ENCODE measurements at regions not wholly inside any gene's neighbourhood (a gene's known extent, or its start where the extent isn't known, plus 50 kb on each side); places are given as distances from the start of the nearest gene placed in this dataset.

DNA sequence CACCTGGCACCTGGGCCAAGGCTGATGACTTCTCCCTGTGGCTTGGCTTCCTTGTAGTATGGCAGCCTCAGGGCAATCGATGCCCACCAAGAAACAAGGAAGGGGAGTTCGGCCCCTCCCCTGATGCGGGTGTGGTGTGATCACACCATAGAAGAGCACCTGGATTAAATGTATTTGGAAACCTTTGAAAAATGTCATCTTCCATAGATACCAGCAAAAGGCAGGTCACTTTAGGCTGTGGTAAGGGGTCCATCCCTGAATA lies 198.2 kb downstream of the CYP26B1 start:
- Histone ChIP-seq H4K91ac (ENCODE audit: low read depth, low read length, poor library complexity) (no peak overlapping the region), H3K27me3 (ENCODE audit: control insufficient read depth in 3 of 3, insufficient read depth in 3 of 3, low read depth in 1 of 3, low read length in 3 of 3) (peaks cover 0 to 3% (median 0%) of the 10 kb centered on the region in 3 experiments), H3K27ac (replicated peaks; ENCODE audit: low read length) (no peak overlapping the region), H3K4ac (ENCODE audit: low read length) (no peak overlapping the region), H2AFZ (ENCODE audit: low read length) (no peak overlapping the region), H2BK12ac (ENCODE audit: low read length) (no peak overlapping the region), H3K14ac (ENCODE audit: low read length) (no peak overlapping the region), H3K4me3 (ENCODE audit: low read length in 2 of 2) (no peak overlapping the region), H2BK15ac (ENCODE audit: low read length) (no peak overlapping the region), H3K9ac (ENCODE audit: low read depth, low read length, poor library complexity) (no peak overlapping the region), H3K23ac (ENCODE audit: low read depth, low read length, poor library complexity) (no peak overlapping the region), H4K8ac (ENCODE audit: low read depth, low read length) (no peak overlapping the region), H3K4me2 (ENCODE audit: insufficient read depth, low read length, poor library complexity, severe bottlenecking) (no peak overlapping the region), H3K79me1 (ENCODE audit: low read depth, low read length) (no peaks in the 10 kb centered on the region), H2BK120ac (ENCODE audit: low read depth, low read length) (no peak overlapping the region), H3K18ac (ENCODE audit: low read length) (no peak overlapping the region), H2BK5ac (ENCODE audit: low read length) (no peak overlapping the region), H3K4me1 (ENCODE audit: control insufficient read depth in 2 of 2, insufficient read depth in 1 of 2, low read depth in 1 of 2, low read length in 2 of 2) (peaks cover 0 to 2% of the 10 kb centered on the region in 2 donors), H3K36me3 (replicated peaks in 1 of 2; ENCODE audit: control insufficient read depth in 2 of 2, insufficient read depth in 2 of 2, low read length in 2 of 2) (no peaks in the 10 kb centered on the region), H2AK5ac (ENCODE audit: low read depth, low read length) (no peak overlapping the region), H3K9me3 (replicated peaks in 1 of 2; ENCODE audit: control insufficient read depth in 2 of 2, insufficient read depth in 1 of 2, low read depth in 1 of 2, low read length in 2 of 2) (no peaks in the 10 kb centered on the region)
- no peak for DNase-seq (ENCODE audit: low spot score)
- WGBS, 2 donors (ENCODE audit: extremely low coverage in 2 of 2, insufficient read length in 2 of 2, insufficient replicate concordance in 1 of 2): no CpG with 5 or more reads among the region's 3 CpGs

DNA sequence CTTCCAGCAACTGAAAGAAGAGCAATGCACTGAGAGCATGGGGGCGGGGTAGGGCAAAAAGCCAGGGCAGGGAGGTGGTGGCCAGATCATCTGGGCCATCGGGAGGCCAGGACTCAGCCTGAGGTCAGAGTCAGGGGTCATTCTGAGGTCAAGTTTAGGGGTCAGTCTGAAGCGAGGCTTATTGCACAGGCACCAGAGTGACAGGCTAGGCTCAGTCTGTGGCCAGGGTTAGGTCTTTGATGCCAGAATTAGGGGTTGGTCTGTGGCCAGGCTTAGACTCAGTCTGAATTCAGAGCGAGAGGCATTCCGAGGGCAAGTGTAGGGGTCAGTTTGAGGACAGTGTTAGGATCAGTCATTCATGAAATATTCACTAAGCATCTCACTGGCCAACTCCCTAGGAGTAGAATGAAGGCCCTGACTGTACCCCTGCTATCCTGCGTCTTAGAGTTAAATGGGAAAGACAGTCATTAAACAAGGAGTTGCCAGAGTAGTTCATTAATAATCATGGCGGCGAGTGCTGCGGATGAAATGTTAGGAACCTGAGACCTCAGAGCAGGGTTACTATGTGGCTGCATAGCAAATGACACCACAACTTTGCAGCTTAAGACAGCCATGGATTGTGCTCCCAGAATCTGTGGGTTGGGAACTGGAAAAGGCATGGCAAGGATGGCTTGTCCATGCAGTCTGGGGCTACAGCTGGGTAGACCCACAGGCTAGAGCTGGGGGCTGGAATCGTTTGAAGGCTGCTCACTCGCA lies 198.7 kb downstream of the CYP26B1 start:
- Histone ChIP-seq H2AK5ac (ENCODE audit: low read depth, low read length) (no peak overlapping the region), H3K4me3 (ENCODE audit: low read length in 2 of 2) (no peak overlapping the region), H2BK12ac (ENCODE audit: low read length) (no peak overlapping the region), H4K91ac (ENCODE audit: low read depth, low read length, poor library complexity) (no peak overlapping the region), H3K27ac (replicated peaks; ENCODE audit: low read length) (no peak overlapping the region), H2BK5ac (ENCODE audit: low read length) (no peak overlapping the region), H3K9me3 (replicated peaks in 1 of 2; ENCODE audit: control insufficient read depth in 2 of 2, insufficient read depth in 1 of 2, low read depth in 1 of 2, low read length in 2 of 2) (no peaks in the 10 kb centered on the region), H3K4me1 (ENCODE audit: control insufficient read depth in 2 of 2, insufficient read depth in 1 of 2, low read depth in 1 of 2, low read length in 2 of 2) (peaks cover 0 to 7% of the 10 kb centered on the region in 2 donors), H2AFZ (ENCODE audit: low read length) (no peak overlapping the region), H3K27me3 (ENCODE audit: control insufficient read depth in 3 of 3, insufficient read depth in 3 of 3, low read depth in 1 of 3, low read length in 3 of 3) (peaks cover 0 to 3% (median 0%) of the 10 kb centered on the region in 3 experiments), H3K4me2 (ENCODE audit: insufficient read depth, low read length, poor library complexity, severe bottlenecking) (no peak overlapping the region), H3K14ac (ENCODE audit: low read length) (no peak overlapping the region), H2BK15ac (ENCODE audit: low read length) (no peak overlapping the region), H3K36me3 (replicated peaks in 1 of 2; ENCODE audit: control insufficient read depth in 2 of 2, insufficient read depth in 2 of 2, low read length in 2 of 2) (no peaks in the 10 kb centered on the region), H3K9ac (ENCODE audit: low read depth, low read length, poor library complexity) (no peak overlapping the region), H3K18ac (ENCODE audit: low read length) (no peak overlapping the region), H2BK120ac (ENCODE audit: low read depth, low read length) (no peak overlapping the region), H3K79me1 (ENCODE audit: low read depth, low read length) (no peaks in the 10 kb centered on the region), H4K8ac (ENCODE audit: low read depth, low read length) (no peak overlapping the region), H3K23ac (ENCODE audit: low read depth, low read length, poor library complexity) (no peak overlapping the region), H3K4ac (ENCODE audit: low read length) (no peak overlapping the region)
- WGBS, 2 donors (ENCODE audit: extremely low coverage in 2 of 2, insufficient read length in 2 of 2, insufficient replicate concordance in 1 of 2): no CpG with 5 or more reads among the region's 11 CpGs
- DNase-seq (ENCODE audit: low spot score): no peak

DNA sequence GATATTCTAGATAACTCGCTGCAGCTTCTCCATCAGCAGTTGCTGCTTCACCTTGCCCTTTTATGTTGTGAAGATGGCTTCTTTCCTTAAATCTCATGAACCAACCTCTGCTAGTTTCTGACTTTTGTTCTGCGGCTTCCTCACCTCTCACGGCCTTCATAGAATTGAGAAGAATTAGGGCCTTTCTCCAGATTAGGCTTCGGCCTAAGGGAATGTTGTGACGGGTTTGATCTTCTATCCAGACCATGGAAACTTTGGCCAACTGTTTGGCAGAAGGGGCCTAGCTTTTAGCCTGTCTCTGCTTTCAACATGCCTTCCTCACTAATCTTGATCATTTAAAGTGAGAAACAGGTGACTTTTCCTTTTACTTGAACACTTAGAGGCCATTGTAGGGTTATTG lies 199.9 kb downstream of the CYP26B1 start:
- H2AK5ac ChIP-seq (ENCODE audit: low read depth, low read length): no peak overlapping the region

DNA sequence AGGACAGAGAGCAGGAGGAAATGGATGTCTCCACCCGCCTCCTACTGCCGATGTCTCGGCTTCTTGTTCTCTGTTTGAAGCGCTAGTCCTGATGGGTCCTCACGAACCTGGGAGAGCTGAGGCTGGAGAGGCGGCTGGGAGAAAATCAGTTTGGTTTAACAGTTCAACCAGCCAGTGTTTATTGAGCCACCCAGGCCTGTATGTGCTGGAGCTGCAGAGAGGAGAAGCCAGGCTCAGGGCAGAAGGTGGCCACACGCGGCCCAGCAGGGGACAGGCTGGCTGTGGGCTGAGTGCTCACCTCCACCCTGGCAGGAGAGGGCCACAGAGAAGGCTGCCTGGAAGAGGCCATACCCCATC lies 202.1 kb downstream of the CYP26B1 start:
- Histone ChIP-seq H3K27ac (replicated peaks; ENCODE audit: low read length) (no peak overlapping the region), H3K4ac (ENCODE audit: low read length) (no peak overlapping the region), H3K9ac (ENCODE audit: low read depth, low read length, poor library complexity) (no peak overlapping the region), H3K18ac (ENCODE audit: low read length) (no peak overlapping the region), H2AK5ac (ENCODE audit: low read depth, low read length) (no peak overlapping the region), H3K27me3 (ENCODE audit: control insufficient read depth in 3 of 3, insufficient read depth in 3 of 3, low read depth in 1 of 3, low read length in 3 of 3) (peaks cover 0 to 3% (median 0%) of the 10 kb centered on the region in 3 experiments), H2BK120ac (ENCODE audit: low read depth, low read length) (no peak overlapping the region), H2BK15ac (ENCODE audit: low read length) (no peak overlapping the region), H2BK12ac (ENCODE audit: low read length) (no peak overlapping the region), H3K4me3 (ENCODE audit: low read length in 2 of 2) (no peak overlapping the region), H3K9me3 (replicated peaks in 1 of 2; ENCODE audit: control insufficient read depth in 2 of 2, insufficient read depth in 1 of 2, low read depth in 1 of 2, low read length in 2 of 2) (no peaks in the 10 kb centered on the region), H4K8ac (ENCODE audit: low read depth, low read length) (no peak overlapping the region), H3K36me3 (replicated peaks in 1 of 2; ENCODE audit: control insufficient read depth in 2 of 2, insufficient read depth in 2 of 2, low read length in 2 of 2) (no peaks in the 10 kb centered on the region), H3K79me1 (ENCODE audit: low read depth, low read length) (no peaks in the 10 kb centered on the region), H3K14ac (ENCODE audit: low read length) (no peak overlapping the region), H2BK5ac (ENCODE audit: low read length) (no peak overlapping the region), H4K91ac (ENCODE audit: low read depth, low read length, poor library complexity) (no peak overlapping the region), H3K4me1 (ENCODE audit: control insufficient read depth in 2 of 2, insufficient read depth in 1 of 2, low read depth in 1 of 2, low read length in 2 of 2) (peaks cover 0 to 14% of the 10 kb centered on the region in 2 donors), H2AFZ (ENCODE audit: low read length) (no peak overlapping the region), H3K4me2 (ENCODE audit: insufficient read depth, low read length, poor library complexity, severe bottlenecking) (no peak overlapping the region), H3K23ac (ENCODE audit: low read depth, low read length, poor library complexity) (no peak overlapping the region)
- no CpG with 5 or more reads among the region's 8 CpGs for WGBS, 2 donors (ENCODE audit: extremely low coverage in 2 of 2, insufficient read length in 2 of 2, insufficient replicate concordance in 1 of 2)
- DNase-seq (ENCODE audit: low spot score): no peak

More for the DNA sequence above, 199.9 kb downstream of the CYP26B1 start:
- no peak overlapping the region for H2BK15ac ChIP-seq (ENCODE audit: low read length)
- no peak overlapping the region for H2BK12ac ChIP-seq (ENCODE audit: low read length)
- no peak overlapping the region for H3K18ac ChIP-seq (ENCODE audit: low read length)
- no peak overlapping the region for H3K4me2 ChIP-seq (ENCODE audit: insufficient read depth, low read length, poor library complexity, severe bottlenecking)
- no peak overlapping the region for H2BK120ac ChIP-seq (ENCODE audit: low read depth, low read length)
- no peak overlapping the region for H4K8ac ChIP-seq (ENCODE audit: low read depth, low read length)
- no peak overlapping the region for H3K14ac ChIP-seq (ENCODE audit: low read length)
- no peak for DNase-seq (ENCODE audit: low spot score)
- no peaks in the 10 kb centered on the region for H3K79me1 ChIP-seq (ENCODE audit: low read depth, low read length)
- H3K27ac ChIP-seq (replicated peaks; ENCODE audit: low read length): no peak overlapping the region
- no peaks in the 10 kb centered on the region for H3K9me3 ChIP-seq (replicated peaks in 1 of 2; ENCODE audit: control insufficient read depth in 2 of 2, insufficient read depth in 1 of 2, low read depth in 1 of 2, low read length in 2 of 2)
- no peak overlapping the region for H4K91ac ChIP-seq (ENCODE audit: low read depth, low read length, poor library complexity)
- H3K27me3 ChIP-seq (ENCODE audit: control insufficient read depth in 3 of 3, insufficient read depth in 3 of 3, low read depth in 1 of 3, low read length in 3 of 3): peaks cover 0 to 3% (median 0%) of the 10 kb centered on the region in 3 experiments
- H3K9ac ChIP-seq (ENCODE audit: low read depth, low read length, poor library complexity): no peak overlapping the region
- WGBS, 2 donors (ENCODE audit: extremely low coverage in 2 of 2, insufficient read length in 2 of 2, insufficient replicate concordance in 1 of 2): no CpG with 5 or more reads among the region's 5 CpGs
- no peaks in the 10 kb centered on the region for H3K36me3 ChIP-seq (replicated peaks in 1 of 2; ENCODE audit: control insufficient read depth in 2 of 2, insufficient read depth in 2 of 2, low read length in 2 of 2)
- peaks cover 0 to 12% of the 10 kb centered on the region in 2 donors for H3K4me1 ChIP-seq (ENCODE audit: control insufficient read depth in 2 of 2, insufficient read depth in 1 of 2, low read depth in 1 of 2, low read length in 2 of 2)
- H3K23ac ChIP-seq (ENCODE audit: low read depth, low read length, poor library complexity): no peak overlapping the region
- H2BK5ac ChIP-seq (ENCODE audit: low read length): no peak overlapping the region
- no peak overlapping the region for H2AFZ ChIP-seq (ENCODE audit: low read length)
- H3K4ac ChIP-seq (ENCODE audit: low read length): no peak overlapping the region
- no peak overlapping the region for H3K4me3 ChIP-seq (ENCODE audit: low read length in 2 of 2)

Data from neuronal stem cell (in vitro differentiated cells).